ENCODE measurements at regions not wholly inside any gene's neighbourhood (a gene's known extent, or its start where the extent isn't known, plus 50 kb on each side); places are given as distances from the start of the nearest gene placed in this dataset.
A peak's percentile ranks its signal among the peaks of the same experiment; 100 is the strongest.

- peak overlapping the region; percentile 91 for H3K4me3 Mint-ChIP-seq (ENCODE audit: unreplicated experiment)
- no TSS peak for BruUV-seq (replicated peaks)
- ChIA-PET CTCF (no interaction called here), POLR2A (no interaction called here)
- no peaks in the 10 kb centered on the region for H3K4me1 Mint-ChIP-seq (ENCODE audit: insufficient read depth, unreplicated experiment)
- H3K27me3 Mint-ChIP-seq (ENCODE audit: insufficient read depth, unreplicated experiment): no peaks in the 10 kb centered on the region
- H3K9me3 Mint-ChIP-seq (ENCODE audit: unreplicated experiment): peaks cover 26% of the 10 kb centered on the region
- intact Hi-C loops (cut with micrococcal nuclease): no loop called here
- no peaks in the 10 kb centered on the region for H3K36me3 Mint-ChIP-seq (ENCODE audit: insufficient read depth, unreplicated experiment)
- no peak overlapping the region for H3K27ac Mint-ChIP-seq (ENCODE audit: low read depth, unreplicated experiment)
- no peak for TF ChIP-seq CTCF (IDR thresholded peaks at IDR 0.05; ENCODE audit: unreplicated experiment)
- DNase-seq (ENCODE audit: unreplicated experiment): no peak
These were observed 114.8 kb upstream of the VAMP7 start for GRCh38 chrX:155766321-155766720.

GRCh38 chrX:155761185-155761584 lies 120.0 kb upstream of the VAMP7 start:
- CTCF ChIA-PET: no interaction called here
- POLR2A ChIA-PET: no interaction called here

GRCh38 chrX:155757046-155757759 lies 123.9 kb upstream of the VAMP7 start:
- Mint-ChIP-seq H3K4me3 (ENCODE audit: unreplicated experiment) (no peak overlapping the region), H3K27ac (ENCODE audit: low read depth, unreplicated experiment) (no peak overlapping the region), H3K36me3 (ENCODE audit: insufficient read depth, unreplicated experiment) (no peaks in the 10 kb centered on the region), H3K27me3 (ENCODE audit: insufficient read depth, unreplicated experiment) (no peaks in the 10 kb centered on the region), H3K9me3 (ENCODE audit: unreplicated experiment) (peaks cover 14% of the 10 kb centered on the region), H3K4me1 (ENCODE audit: insufficient read depth, unreplicated experiment) (no peaks in the 10 kb centered on the region)
- ChIA-PET CTCF (no interaction called here), POLR2A (no interaction called here)
- intact Hi-C loops (cut with micrococcal nuclease): no loop called here
- no TSS peak for BruUV-seq (replicated peaks)
- no peak for TF ChIP-seq CTCF (IDR thresholded peaks at IDR 0.05; ENCODE audit: unreplicated experiment)
- no peak for DNase-seq (ENCODE audit: unreplicated experiment)

More at GRCh38 chrX:155761185-155761584, 120.0 kb upstream of the VAMP7 start:
- DNase-seq (ENCODE audit: unreplicated experiment): no peak
- no peaks in the 10 kb centered on the region for H3K4me1 Mint-ChIP-seq (ENCODE audit: insufficient read depth, unreplicated experiment)
- no peaks in the 10 kb centered on the region for H3K27me3 Mint-ChIP-seq (ENCODE audit: insufficient read depth, unreplicated experiment)
- no peak overlapping the region for H3K4me3 Mint-ChIP-seq (ENCODE audit: unreplicated experiment)
- no peaks in the 10 kb centered on the region for H3K36me3 Mint-ChIP-seq (ENCODE audit: insufficient read depth, unreplicated experiment)
- H3K27ac Mint-ChIP-seq (ENCODE audit: low read depth, unreplicated experiment): no peak overlapping the region
- no peak for TF ChIP-seq CTCF (IDR thresholded peaks at IDR 0.05; ENCODE audit: unreplicated experiment)
- intact Hi-C loops (cut with micrococcal nuclease): no loop called here
- peaks cover 23% of the 10 kb centered on the region for H3K9me3 Mint-ChIP-seq (ENCODE audit: unreplicated experiment)
- no TSS peak for BruUV-seq (replicated peaks)

GRCh38 chrX:155755706-155756337 lies 125.3 kb upstream of the VAMP7 start:
- H3K27me3 Mint-ChIP-seq (ENCODE audit: insufficient read depth, unreplicated experiment): no peaks in the 10 kb centered on the region
- no peak overlapping the region for H3K27ac Mint-ChIP-seq (ENCODE audit: low read depth, unreplicated experiment)
- H3K4me3 Mint-ChIP-seq (ENCODE audit: unreplicated experiment): no peak overlapping the region
- POLR2A ChIA-PET: no interaction called here
- no peak for DNase-seq (ENCODE audit: unreplicated experiment)
- no TSS peak for BruUV-seq (replicated peaks)
- peaks cover 5% of the 10 kb centered on the region for H3K9me3 Mint-ChIP-seq (ENCODE audit: unreplicated experiment)
- CTCF ChIA-PET: no interaction called here
- H3K4me1 Mint-ChIP-seq (ENCODE audit: insufficient read depth, unreplicated experiment): no peaks in the 10 kb centered on the region
- H3K36me3 Mint-ChIP-seq (ENCODE audit: insufficient read depth, unreplicated experiment): no peaks in the 10 kb centered on the region
- TF ChIP-seq CTCF (IDR thresholded peaks at IDR 0.05; ENCODE audit: unreplicated experiment): no peak
- intact Hi-C loops (cut with micrococcal nuclease): no loop called here
